B cell (primary cell): ENCODE measurements at regions not wholly inside any gene's neighbourhood (a gene's known extent, or its start where the extent isn't known, plus 50 kb on each side); places are given as distances from the start of the nearest gene placed in this dataset.

Experiments used
- CTCF ChIP-seq: fragments of 200-600 bp; IDR thresholded peaks from one replicate; pipeline ENCODE4 v1.8.0; 2022; ENCODE audit warnings: antibody characterized with exemption, mild to moderate bottlenecking
- EZH2 ChIP-seq: IDR thresholded peaks from 2 replicates; pipeline ENCODE4 v1.6.1; 2012; ENCODE audit warnings: borderline replicate concordance, low read depth, mild to moderate bottlenecking, moderate library complexity, low read length; ENCODE audit not compliant: insufficient read depth, poor library complexity, severe bottlenecking

- TF ChIP-seq CTCF (peak; percentile 24), EZH2 (no peak)
These were observed 137.9 kb upstream of the CXCR4 start for GRCh38 chr2:136255648-136256461.
